ENCODE measurements at regions not wholly inside any gene's neighbourhood (a gene's known extent, or its start where the extent isn't known, plus 50 kb on each side); places are given as distances from the start of the nearest gene placed in this dataset.

DNA sequence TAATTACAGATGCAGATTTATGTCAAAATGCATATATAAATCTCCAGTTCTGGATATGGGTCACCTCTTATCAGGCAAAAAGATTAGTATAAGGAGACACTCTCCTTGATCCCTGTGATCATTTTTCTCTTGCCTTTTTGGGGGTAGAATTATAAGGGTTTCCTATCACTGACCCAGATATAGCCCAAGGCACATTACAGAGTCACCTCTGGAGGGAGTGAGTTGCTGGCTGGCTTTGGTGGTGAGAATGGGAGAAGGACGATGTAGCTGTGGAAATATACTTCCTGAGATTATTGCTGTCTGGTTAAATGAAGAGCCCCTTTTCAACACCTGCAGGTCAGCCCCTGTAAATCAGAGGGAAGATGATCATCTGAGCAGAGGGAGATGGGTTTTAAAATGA lies 418.7 kb downstream of the MTX2 start:
- DNase-seq, result no peak

GRCh38 chr2:176689711-176690110 lies 420.5 kb downstream of the MTX2 start:
- no peak for DNase-seq

DNA sequence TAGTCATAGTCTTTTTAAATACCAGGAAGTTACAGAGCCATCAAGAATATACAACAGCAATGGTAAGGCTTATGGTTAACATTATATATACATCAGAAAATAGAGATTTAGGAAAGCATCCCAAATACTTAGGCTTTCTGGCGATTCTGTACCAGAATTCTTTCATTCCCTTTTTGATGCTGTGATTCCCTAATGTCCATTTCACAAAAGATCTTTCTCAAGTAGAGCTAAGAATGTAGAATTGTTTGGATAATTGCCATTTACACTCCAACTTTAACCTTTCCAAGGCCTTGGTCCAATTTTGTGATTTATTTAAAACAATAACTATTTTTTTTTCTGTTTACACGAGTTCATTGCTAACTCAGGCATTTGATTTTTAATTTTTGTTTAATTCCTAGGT lies 422.2 kb downstream of the MTX2 start:
- no peak for DNase-seq

DNA sequence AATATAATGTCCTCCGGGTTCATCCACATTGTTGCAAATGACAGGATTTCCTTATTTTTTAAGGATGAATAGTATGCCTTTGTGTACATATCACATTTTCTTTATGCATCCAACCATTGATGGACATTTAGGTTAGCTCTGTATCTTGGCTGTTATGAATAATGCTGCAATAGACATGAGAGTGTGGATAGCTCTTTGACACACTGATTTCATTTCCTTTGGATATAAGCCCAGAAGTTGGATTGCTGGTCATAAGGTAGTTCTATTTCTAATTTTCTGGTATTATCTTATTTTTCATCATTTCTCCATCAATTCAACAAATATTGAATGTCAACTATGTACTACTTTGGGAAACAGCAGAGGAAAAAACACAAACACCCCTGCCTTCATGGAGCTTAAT lies 423.3 kb downstream of the MTX2 start:
- no peak for DNase-seq

GRCh38 chr2:176699098-176699497 lies 429.9 kb downstream of the MTX2 start:
- DNase-seq, result peak; percentile 14

GRCh38 chr2:176699644-176700043 lies 430.4 kb downstream of the MTX2 start:
- no peak for DNase-seq

DNA sequence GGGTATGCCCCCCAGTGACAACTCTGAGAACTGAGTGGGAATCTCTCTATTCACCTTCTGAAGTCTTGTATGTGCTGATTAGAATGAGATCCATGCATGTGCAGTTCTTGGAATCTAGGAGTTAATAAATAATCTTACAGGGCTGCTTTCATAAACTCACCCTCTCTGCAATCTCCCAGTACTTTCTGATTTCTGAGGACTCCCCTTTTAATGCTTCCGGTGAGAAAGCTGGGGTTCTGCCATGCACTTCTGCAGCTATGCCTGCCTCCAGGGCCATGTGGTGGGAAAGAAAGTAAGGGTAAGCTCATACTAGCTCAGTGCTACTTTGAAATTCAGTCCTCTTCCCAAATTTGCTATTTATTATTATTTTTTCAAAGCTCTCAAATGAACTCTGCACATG lies 432.9 kb downstream of the MTX2 start:
- no peak for DNase-seq

DNA sequence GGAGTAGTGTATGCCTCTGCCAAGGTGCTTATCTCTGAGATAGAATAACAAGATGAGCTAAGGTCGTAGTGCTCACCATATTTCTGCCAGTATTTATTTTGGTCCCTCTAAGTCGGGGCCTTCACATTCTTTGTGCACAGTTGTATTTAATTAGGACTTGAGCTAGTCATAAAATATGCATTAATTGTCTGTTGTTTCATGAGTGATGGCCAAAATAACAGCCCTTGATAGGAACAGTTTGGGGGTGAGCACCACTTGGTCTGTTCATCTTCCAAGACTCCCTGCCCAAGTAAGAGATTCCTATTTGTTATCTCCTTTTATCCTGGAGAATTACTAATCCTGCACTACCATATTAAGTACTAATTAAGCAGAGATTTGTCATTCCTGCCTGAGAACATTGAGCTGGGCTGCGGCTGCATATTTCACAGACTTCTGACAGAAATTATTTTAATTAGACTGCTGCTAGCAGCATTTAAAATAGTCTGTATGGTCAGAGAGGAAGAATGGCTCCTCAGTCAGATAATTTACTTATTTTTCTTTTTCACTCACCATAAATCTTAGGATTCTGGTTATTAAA lies 435.1 kb downstream of the MTX2 start:
- DNase-seq, result no peak

- DNase-seq, result no peak
These were observed 440.1 kb downstream of the MTX2 start for GRCh38 chr2:176709149-176709951.

DNA sequence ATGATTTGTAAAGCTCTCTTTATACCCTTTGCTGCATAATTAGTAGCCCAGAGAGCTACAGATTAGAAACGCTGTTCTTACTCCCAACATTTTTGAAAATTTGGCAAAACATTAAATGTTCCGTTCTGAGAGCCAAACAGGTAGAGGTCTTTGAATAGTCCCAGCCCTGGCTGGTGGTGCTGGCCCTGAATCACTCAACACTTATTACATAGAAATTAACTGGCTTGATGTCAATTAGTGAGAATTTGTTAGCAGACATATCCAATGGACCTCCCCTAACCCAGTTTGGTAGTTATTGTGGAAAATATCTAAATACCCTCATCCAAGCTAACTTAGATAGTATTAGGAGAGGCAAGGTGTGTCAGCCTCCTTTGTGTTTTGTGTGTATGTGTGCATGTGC lies 440.7 kb downstream of the MTX2 start:
- no peak for DNase-seq

- DNase-seq, result no peak
These were observed 441.5 kb downstream of the MTX2 start for GRCh38 chr2:176710657-176711186.

DNA sequence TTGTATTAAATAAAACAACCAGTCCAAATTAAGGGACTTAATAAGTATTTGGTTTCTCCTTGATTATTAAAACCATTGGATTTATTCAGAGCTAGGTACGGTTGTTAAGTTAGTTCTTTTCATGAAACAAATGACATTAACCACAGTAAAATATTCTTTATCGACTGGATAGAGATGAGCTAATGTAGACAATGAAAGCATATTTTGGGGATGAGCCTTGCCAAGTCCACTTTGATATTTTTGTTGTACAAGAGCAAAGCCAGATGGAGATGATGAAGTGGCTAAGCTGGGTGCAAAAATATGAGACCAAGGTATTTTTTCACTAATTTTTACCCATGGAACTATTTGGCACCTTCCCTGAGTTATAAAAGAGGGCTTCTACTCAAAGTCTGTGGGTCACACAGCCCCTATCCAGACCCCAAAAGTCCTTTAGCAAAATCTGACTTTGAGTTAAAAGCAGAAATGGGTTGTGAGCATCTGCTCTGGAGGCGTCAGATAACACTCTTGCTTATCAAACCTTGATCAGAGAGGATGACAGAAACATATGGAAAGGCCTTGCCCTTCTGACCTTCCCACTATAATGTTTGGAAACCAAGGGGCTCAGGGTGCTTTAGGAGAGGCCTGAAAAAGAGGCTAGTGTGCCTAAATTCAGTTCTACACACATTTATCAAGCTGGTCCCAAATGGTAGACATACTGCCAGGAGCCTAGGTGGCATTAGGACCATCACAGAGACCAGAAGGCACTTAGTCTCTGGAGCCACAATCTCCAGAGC lies 456.8 kb downstream of the MTX2 start:
- no peak for DNase-seq

DNA sequence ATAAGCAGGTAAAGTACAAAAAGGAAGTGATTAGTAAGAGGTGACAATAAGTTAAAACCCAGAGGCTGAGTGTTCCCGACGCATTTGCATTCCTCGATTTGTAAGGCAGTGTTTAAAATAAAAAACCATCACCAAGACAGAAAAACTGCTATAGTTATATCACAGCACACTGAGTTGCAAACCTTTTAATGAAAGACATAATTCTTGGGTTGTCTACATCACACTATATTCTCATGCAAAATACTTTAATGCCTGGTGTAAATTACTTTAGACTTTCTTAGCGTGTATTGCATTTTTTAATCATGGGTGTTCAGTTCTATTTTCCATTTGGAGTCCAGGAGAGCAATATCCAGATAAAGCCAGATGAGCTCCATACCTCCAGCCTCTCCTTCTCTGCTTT lies 458.5 kb downstream of the MTX2 start:
- DNase-seq, result no peak

DNA sequence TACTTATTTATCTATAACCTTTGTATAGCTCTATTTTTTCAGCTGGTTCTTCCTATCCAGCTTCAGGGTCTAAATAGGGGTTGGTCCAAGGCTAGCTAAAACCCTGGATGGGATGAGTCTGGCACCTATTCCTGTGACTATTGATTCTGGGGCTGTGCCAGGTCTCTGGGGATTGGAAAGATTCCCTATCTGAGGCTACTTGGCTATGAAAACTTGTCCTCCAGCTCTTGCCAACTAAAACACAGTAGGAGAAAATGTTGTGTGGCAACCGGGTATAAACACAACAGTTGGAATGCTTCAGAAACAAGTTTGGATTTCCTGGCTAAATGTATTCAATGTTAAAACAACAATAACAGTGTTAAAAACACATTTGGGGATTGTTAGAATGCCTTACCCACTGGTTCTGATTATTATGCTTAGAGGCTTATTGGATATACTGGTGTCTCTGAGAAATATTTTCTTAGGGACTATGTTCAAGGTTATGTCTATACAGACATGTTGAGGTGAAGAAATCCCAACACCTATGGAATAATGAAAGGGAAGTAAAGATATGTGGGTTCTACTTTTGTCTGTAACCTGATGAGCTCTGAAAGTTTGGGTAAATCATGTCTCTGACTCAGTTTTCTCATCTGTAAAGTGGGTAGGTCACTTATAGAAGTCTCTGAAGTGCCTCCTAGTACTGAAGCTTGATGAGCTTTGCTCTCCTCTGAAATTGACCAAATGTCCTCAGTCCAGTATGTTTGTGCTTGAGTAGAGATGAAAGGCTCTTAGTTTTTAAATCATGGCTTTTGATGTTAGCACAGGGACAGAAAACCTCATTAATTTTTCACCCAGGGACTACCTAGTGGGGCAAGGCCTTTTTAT lies 460.7 kb downstream of the MTX2 start:
- DNase-seq, result peak; percentile 53

DNA sequence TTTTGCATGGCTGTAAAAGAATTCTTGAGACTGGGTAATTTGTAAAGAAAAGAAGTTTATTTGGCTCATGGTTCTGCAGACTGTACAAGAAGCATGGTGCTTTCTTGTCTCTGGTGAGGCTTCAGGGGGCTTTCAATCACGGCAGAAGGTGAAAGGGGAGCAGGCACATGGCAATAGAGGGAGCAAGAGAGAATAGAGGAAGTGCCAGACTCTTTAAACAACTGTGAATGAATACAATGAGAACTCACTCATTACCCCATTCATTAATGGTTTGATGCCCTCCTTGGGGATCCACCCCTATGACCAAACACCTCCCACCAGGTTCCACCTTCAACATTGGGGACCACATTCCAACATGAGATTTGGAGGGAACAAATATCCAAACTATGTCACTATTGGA lies 463.5 kb downstream of the MTX2 start:
- no peak for DNase-seq

DNA sequence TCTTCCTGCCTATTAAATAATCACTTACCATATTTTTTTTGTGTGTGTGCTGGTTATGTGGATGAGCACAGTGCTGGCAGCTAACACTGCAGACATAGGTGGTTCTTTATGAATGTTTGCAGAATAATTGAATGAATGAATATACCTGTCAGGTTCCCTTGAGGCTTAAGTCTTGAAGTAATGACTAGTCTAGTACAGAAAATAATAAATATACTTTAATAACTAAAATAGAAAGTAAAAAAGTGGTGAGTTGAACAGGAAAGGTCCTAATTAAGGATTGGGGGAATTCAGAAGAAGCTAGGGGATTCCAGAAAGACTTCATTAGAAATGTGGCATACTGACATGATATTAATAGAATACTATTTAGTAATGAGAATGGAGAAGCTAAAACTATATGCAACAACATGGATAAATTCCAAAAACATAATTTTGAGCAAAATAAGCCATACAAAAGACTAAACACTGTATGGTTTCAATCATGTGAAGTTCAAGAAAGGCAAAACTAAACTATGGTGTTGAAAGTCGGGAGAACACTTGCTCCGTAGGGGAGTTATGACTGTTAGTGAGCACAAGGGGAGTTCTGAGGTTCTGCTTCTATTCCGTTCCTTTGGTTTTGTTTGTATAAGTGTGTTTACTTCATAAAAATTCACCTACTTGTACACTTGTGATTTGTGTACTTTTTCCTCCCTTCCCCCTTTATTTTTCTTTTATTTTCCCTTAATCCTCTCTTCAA lies 464.6 kb downstream of the MTX2 start:
- DNase-seq, result no peak

- DNase-seq, result no peak
These were observed 465.6 kb downstream of the MTX2 start for GRCh38 chr2:176734868-176735267.

DNA sequence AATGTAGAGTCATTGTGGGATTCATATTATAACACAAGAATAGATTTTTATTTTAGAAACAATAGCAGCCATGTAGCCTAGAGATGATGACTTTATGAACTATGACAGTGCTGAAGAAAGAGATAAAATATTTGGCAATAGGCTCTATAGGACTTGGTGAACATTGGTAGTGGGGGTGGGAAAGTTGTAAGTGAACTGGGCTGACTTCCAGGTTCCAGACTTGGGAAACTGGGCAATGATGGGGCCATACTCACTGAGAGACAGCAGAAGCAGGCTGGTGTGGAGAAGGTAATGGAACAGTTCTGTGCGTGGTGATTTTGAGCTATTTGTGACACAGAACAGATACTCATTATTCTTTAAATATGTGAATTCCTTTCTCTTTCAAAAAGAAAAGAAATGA lies 470.3 kb upstream of the HNRNPA3 start:
- DNase-seq, result no peak

DNA sequence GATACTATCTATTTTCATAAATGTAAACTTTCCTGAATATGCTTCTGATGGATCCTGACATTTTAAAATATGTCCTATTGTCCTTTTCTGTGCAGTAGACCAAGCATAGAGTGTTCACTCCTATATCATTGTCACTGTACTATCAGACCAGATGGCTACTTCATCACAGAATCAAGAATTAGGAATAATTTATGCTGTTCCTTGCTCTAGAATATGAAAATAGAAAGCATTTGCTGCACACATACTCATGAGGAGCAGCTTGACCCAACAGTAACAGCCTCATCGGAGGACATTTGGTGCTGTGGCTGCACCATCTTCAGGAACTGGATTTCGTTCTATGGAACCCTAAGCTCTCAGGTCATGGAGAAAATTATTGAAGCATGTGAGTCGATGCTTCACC lies 468.9 kb upstream of the HNRNPA3 start:
- DNase-seq, result no peak

DNA sequence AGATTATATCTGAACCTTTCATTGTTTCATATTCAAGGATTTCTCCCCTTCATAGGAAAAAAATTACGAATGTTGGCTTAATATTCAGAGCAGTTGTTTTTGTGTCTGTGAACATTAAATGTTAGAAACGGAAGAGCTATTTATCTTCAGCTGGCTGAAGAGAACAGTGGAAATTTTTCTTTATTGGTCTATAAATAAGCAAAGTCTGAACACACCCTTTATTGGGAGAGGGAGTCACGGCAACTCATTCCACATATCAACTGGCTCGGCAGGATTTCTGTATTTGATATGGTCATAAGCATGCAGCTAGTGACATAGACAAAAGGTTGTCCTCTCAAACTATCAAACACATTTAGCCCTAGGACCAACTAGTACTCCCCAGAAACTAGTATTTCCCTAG lies 468.4 kb upstream of the HNRNPA3 start:
- no peak for DNase-seq

GRCh38 chr2:176745543-176746200 lies 466.9 kb upstream of the HNRNPA3 start:
- no peak for DNase-seq

- no peak for DNase-seq
These were observed 466.2 kb upstream of the HNRNPA3 start for GRCh38 chr2:176746411-176746810.
